ENCODE measurements at regions not wholly inside any gene's neighbourhood (a gene's known extent, or its start where the extent isn't known, plus 50 kb on each side); places are given as distances from the start of the nearest gene placed in this dataset.

- DNase-seq (ENCODE audit: extremely low spot score, unreplicated experiment), result no peak
- no peak overlapping the region for H3K27ac Mint-ChIP-seq
- H3K27me3 Mint-ChIP-seq, result no peaks in the 10 kb centered on the region
- H3K9me3 Mint-ChIP-seq, result no peaks in the 10 kb centered on the region
- no peak for TF ChIP-seq CTCF (conservative IDR thresholded peaks at IDR 0.05)
- no peaks in the 10 kb centered on the region for H3K4me1 Mint-ChIP-seq (ENCODE audit: unreplicated experiment)
- no peaks in the 10 kb centered on the region for H3K36me3 Mint-ChIP-seq
- no peak overlapping the region for H3K4me3 Mint-ChIP-seq
These were observed 118.6 kb upstream of the PARD3 start for GRCh38 chr10:34933676-34934075.

GRCh38 chr10:34932235-34932634 is 117.1 kb upstream of the PARD3 start:
- Mint-ChIP-seq H3K36me3 (no peaks in the 10 kb centered on the region), H3K9me3 (no peaks in the 10 kb centered on the region), H3K4me3 (no peak overlapping the region), H3K27ac (no peak overlapping the region), H3K4me1 (ENCODE audit: unreplicated experiment) (no peaks in the 10 kb centered on the region), H3K27me3 (no peaks in the 10 kb centered on the region)
- no peak for DNase-seq (ENCODE audit: extremely low spot score, unreplicated experiment)
- TF ChIP-seq CTCF (conservative IDR thresholded peaks at IDR 0.05), result no peak

- Mint-ChIP-seq H3K36me3 (no peaks in the 10 kb centered on the region), H3K27me3 (no peaks in the 10 kb centered on the region), H3K4me3 (no peak overlapping the region), H3K4me1 (ENCODE audit: unreplicated experiment) (no peaks in the 10 kb centered on the region), H3K27ac (no peak overlapping the region), H3K9me3 (no peaks in the 10 kb centered on the region)
- DNase-seq (ENCODE audit: extremely low spot score, unreplicated experiment), result no peak
- no peak for TF ChIP-seq CTCF (conservative IDR thresholded peaks at IDR 0.05)
These were observed 116.1 kb upstream of the PARD3 start for GRCh38 chr10:34931216-34931615.

GRCh38 chr10:34922138-34922537 is 107.0 kb upstream of the PARD3 start:
- Mint-ChIP-seq H3K9me3 (peaks cover 16% of the 10 kb centered on the region), H3K36me3 (no peaks in the 10 kb centered on the region), H3K27me3 (peaks cover 12% of the 10 kb centered on the region), H3K4me3 (no peak overlapping the region), H3K27ac (no peak overlapping the region), H3K4me1 (ENCODE audit: unreplicated experiment) (peaks cover 16% of the 10 kb centered on the region)
- DNase-seq (ENCODE audit: extremely low spot score, unreplicated experiment), result no peak
- no peak for TF ChIP-seq CTCF (conservative IDR thresholded peaks at IDR 0.05)

- Mint-ChIP-seq H3K27me3 (peaks cover 12% of the 10 kb centered on the region), H3K9me3 (peaks cover 16% of the 10 kb centered on the region), H3K4me3 (no peak overlapping the region), H3K27ac (no peak overlapping the region), H3K4me1 (ENCODE audit: unreplicated experiment) (peaks cover 16% of the 10 kb centered on the region), H3K36me3 (no peaks in the 10 kb centered on the region)
- no peak for TF ChIP-seq CTCF (conservative IDR thresholded peaks at IDR 0.05)
- no peak for DNase-seq (ENCODE audit: extremely low spot score, unreplicated experiment)
These were observed 105.5 kb upstream of the PARD3 start for GRCh38 chr10:34920578-34920977.

DNA sequence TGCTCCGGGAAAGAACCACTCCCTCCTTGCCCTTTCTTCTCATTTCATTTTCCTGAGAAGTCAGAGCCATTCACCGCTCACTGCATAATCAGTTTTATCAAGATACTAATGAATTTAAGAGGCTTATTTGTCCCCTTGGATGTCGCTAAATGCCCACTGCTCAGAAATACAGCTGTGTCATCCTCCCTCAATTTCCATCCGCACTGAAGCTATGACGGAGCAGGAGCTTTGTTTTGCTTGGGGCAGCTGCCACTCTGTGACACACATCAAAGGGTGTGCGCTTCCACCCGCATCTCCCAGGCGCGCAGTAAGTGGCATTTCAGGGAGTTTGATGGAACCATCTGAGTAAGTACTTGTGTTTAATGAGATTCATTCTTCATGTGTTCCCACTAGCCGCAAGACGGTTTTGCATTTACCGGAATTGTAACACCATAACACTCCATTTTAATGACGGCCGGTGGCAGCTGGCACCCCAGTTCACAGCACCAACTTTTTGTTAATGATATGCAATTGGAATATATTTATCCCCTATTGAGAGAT is 103.8 kb upstream of the PARD3 start:
- no peaks in the 10 kb centered on the region for H3K36me3 Mint-ChIP-seq
- DNase-seq (ENCODE audit: extremely low spot score, unreplicated experiment), result no peak
- H3K4me3 Mint-ChIP-seq, result peak overlapping the region; percentile 66
- TF ChIP-seq CTCF (conservative IDR thresholded peaks at IDR 0.05), result no peak
- peaks cover 16% of the 10 kb centered on the region for H3K4me1 Mint-ChIP-seq (ENCODE audit: unreplicated experiment)
- H3K27ac Mint-ChIP-seq, result no peak overlapping the region
- peaks cover 7% of the 10 kb centered on the region for H3K9me3 Mint-ChIP-seq
- H3K27me3 Mint-ChIP-seq, result peaks cover 12% of the 10 kb centered on the region

Data from type B pancreatic cell (in vitro differentiated cells).